ENCODE measurements at regions not wholly inside any gene's neighbourhood (a gene's known extent, or its start where the extent isn't known, plus 50 kb on each side); places are given as distances from the start of the nearest gene placed in this dataset.
A peak's percentile ranks its signal among the peaks of the same experiment; 100 is the strongest.

- DNase-seq (ENCODE audit: low read depth) = no peak
Observed at GRCh38 chr12:77492536-77492935, 338.2 kb upstream of the NAV3 start.

GRCh38 chr12:77489331-77489970, 341.2 kb upstream of the NAV3 start:
- no peak for DNase-seq (ENCODE audit: low read depth)

GRCh38 chr12:77488041-77488620, 342.6 kb upstream of the NAV3 start:
- DNase-seq (ENCODE audit: low read depth) = peak; percentile 22

GRCh38 chr12:77486872-77487271, 343.8 kb upstream of the NAV3 start:
- no peak for DNase-seq (ENCODE audit: low read depth)

- no peak for DNase-seq (ENCODE audit: low read depth)
Observed at GRCh38 chr12:77485961-77486854, 344.5 kb upstream of the NAV3 start.

GRCh38 chr12:77481687-77482086, 349.0 kb upstream of the NAV3 start:
- no peak for DNase-seq (ENCODE audit: low read depth)

- no peak for DNase-seq (ENCODE audit: low read depth)
Observed at GRCh38 chr12:77477907-77478533, 352.7 kb upstream of the NAV3 start.

- DNase-seq (ENCODE audit: low read depth) = no peak
Observed at GRCh38 chr12:77471801-77472200, 358.9 kb upstream of the NAV3 start.

- no peak for DNase-seq (ENCODE audit: low read depth)
Observed at GRCh38 chr12:77469578-77470333, 360.9 kb upstream of the NAV3 start.

GRCh38 chr12:77442633-77443032, 377.3 kb upstream of the E2F7 start:
- DNase-seq (ENCODE audit: low read depth) = no peak

- no peak for DNase-seq (ENCODE audit: low read depth)
Observed at GRCh38 chr12:77439749-77440148, 374.4 kb upstream of the E2F7 start.

GRCh38 chr12:77438644-77439043, 373.3 kb upstream of the E2F7 start:
- DNase-seq (ENCODE audit: low read depth) = no peak

- no peak for DNase-seq (ENCODE audit: low read depth)
Observed at GRCh38 chr12:77437206-77437605, 371.8 kb upstream of the E2F7 start.

- no peak for DNase-seq (ENCODE audit: low read depth)
Observed at GRCh38 chr12:77435446-77436091, 370.2 kb upstream of the E2F7 start.

GRCh38 chr12:77433799-77434198, 368.4 kb upstream of the E2F7 start:
- peak; percentile 31 for DNase-seq (ENCODE audit: low read depth)

GRCh38 chr12:77429426-77429825, 364.1 kb upstream of the E2F7 start:
- no peak for DNase-seq (ENCODE audit: low read depth)

- no peak for DNase-seq (ENCODE audit: low read depth)
Observed at GRCh38 chr12:77421152-77421551, 355.8 kb upstream of the E2F7 start.

GRCh38 chr12:77409551-77409950, 344.2 kb upstream of the E2F7 start:
- no peak for DNase-seq (ENCODE audit: low read depth)

- DNase-seq (ENCODE audit: low read depth) = no peak
Observed at GRCh38 chr12:77407931-77408330, 342.6 kb upstream of the E2F7 start.

GRCh38 chr12:77406219-77406905, 341.0 kb upstream of the E2F7 start:
- DNase-seq (ENCODE audit: low read depth) = no peak

GRCh38 chr12:77402716-77403115, 337.3 kb upstream of the E2F7 start:
- peak; percentile 18 for DNase-seq (ENCODE audit: low read depth)
